ENCODE measurements at regions not wholly inside any gene's neighbourhood (a gene's known extent, or its start where the extent isn't known, plus 50 kb on each side); places are given as distances from the start of the nearest gene placed in this dataset.
A peak's percentile ranks its signal among the peaks of the same experiment; 100 is the strongest.

GRCh38 chr11:59302991-59303390 lies 55.7 kb upstream of the OR5AN1 start:
- no peak for ATAC-seq

GRCh38 chr11:59295435-59295834 lies 63.3 kb upstream of the OR5AN1 start:
- no peak for ATAC-seq

GRCh38 chr11:59292611-59293010 lies 66.1 kb upstream of the OR5AN1 start:
- no peak for ATAC-seq

- no peak for ATAC-seq
Measured at GRCh38 chr11:59291228-59291627, 67.5 kb upstream of the OR5AN1 start.

- no peak for ATAC-seq
Measured at GRCh38 chr11:59289356-59290181, 69.1 kb upstream of the OR5AN1 start.

- ATAC-seq: no peak
Measured at GRCh38 chr11:59285716-59286260, 72.9 kb upstream of the OR5AN1 start.

- ATAC-seq: no peak
Measured at GRCh38 chr11:59284773-59285129, 72.0 kb upstream of the MPEG1 start.

- ATAC-seq: peak; percentile 73
Measured at GRCh38 chr11:59283825-59284772, 71.4 kb upstream of the MPEG1 start.

GRCh38 chr11:59283311-59283710 lies 70.6 kb upstream of the MPEG1 start:
- no peak for ATAC-seq

- ATAC-seq: no peak
Measured at GRCh38 chr11:59281177-59281576, 68.5 kb upstream of the MPEG1 start.

GRCh38 chr11:59273373-59273841 lies 60.7 kb upstream of the MPEG1 start:
- peak; percentile 83 for ATAC-seq

GRCh38 chr11:59272771-59273372 lies 60.1 kb upstream of the MPEG1 start:
- ATAC-seq: no peak

- ATAC-seq: no peak
Measured at GRCh38 chr11:59271811-59272327, 59.1 kb upstream of the MPEG1 start.

GRCh38 chr11:59271247-59271755 lies 58.6 kb upstream of the MPEG1 start:
- ATAC-seq: no peak

- peak; percentile 69 for ATAC-seq
Measured at GRCh38 chr11:59267736-59268475, 55.2 kb upstream of the MPEG1 start.

GRCh38 chr11:59267196-59267595 lies 54.5 kb upstream of the MPEG1 start:
- ATAC-seq: no peak

- peak; percentile 33 for ATAC-seq
Measured at GRCh38 chr11:59266491-59266890, 53.8 kb upstream of the MPEG1 start.

GRCh38 chr11:59265735-59266134 lies 53.0 kb upstream of the MPEG1 start:
- no peak for ATAC-seq

GRCh38 chr11:59264736-59265135 lies 52.0 kb upstream of the MPEG1 start:
- no peak for ATAC-seq

- peak; percentile 27 for ATAC-seq
Measured at GRCh38 chr11:59263225-59263894, 50.6 kb upstream of the MPEG1 start.

All from esophagus mucosa (tissue), 1 donor.